SK-N-SH (cell line): ENCODE measurements at regions not wholly inside any gene's neighbourhood (a gene's known extent, or its start where the extent isn't known, plus 50 kb on each side); places are given as distances from the start of the nearest gene placed in this dataset.

Experiments used
- CTCF ChIA-PET: fragments of 300-600, 350-600 bp; formaldehyde crosslinking; extraction: SDS; loops from one replicate; lab custom pipeline; 2021; lab: Yijun Ruan, JAX
- POLR2A ChIA-PET: fragments of 350-600 bp; sonication (Branson Sonifier 250); formaldehyde crosslinking; extraction: SDS; loops from one replicate; lab custom pipeline; 2020; ENCODE audit warnings: antibody characterized with exemption, inconsistent platforms; lab: Yijun Ruan, JAX
- DNase-seq: peaks from one replicate; pipeline ENCODE4 v3.0.0; 2012
- H2AFZ ChIP-seq: fragments of 200-600 bp; sonication (generic); 2 replicates; pipeline ENCODE4 v1.8.1; 2016; ENCODE audit warnings: antibody characterized with exemption, mild to moderate bottlenecking, low read depth
- H3F3A ChIP-seq: fragments of 200-600 bp; sonication (generic); replicated peaks from 2 replicates; pipeline ENCODE3; 2016; ENCODE audit warnings: antibody characterized with exemption, mild to moderate bottlenecking; ENCODE audit not compliant: insufficient read depth
- H3K27ac ChIP-seq, 2 experiments: fragments of 200-500 bp in 1 of 2; fragments of 200-600 bp in 1 of 2; sonication (Bioruptor generic) in 1 of 2; sonication (generic), shearing (Covaris generic) in 1 of 2; 2 replicates each; pipeline versions ENCODE4 v1.5.1 to v1.6.1; 2014 to 2016; ENCODE audit warnings: low read depth in 2 of 2, inconsistent platforms in 1 of 2, low read length in 1 of 2, mild to moderate bottlenecking in 1 of 2, mixed read lengths in 1 of 2
- H3K27me3 ChIP-seq: fragments of 200-600 bp; sonication (generic), shearing (Covaris generic); 2 replicates; pipeline ENCODE4 v1.6.1; 2016; ENCODE audit warnings: mixed run types; ENCODE audit not compliant: insufficient read depth
- H3K36me3 ChIP-seq, 2 experiments: fragments of 200-500 bp in 1 of 2; fragments of 200-600 bp in 1 of 2; sonication (Bioruptor generic) in 1 of 2; sonication (generic) in 1 of 2; replicated peaks in 1 of 2; 2 replicates each; pipeline versions ENCODE3 to v1.5.1; 2014 to 2016; ENCODE audit warnings: low read length in 1 of 2, mild to moderate bottlenecking in 1 of 2; ENCODE audit not compliant: insufficient read depth in 2 of 2, control insufficient read depth in 1 of 2
- H3K4me1 ChIP-seq, 2 experiments: fragments of 200-500 bp in 1 of 2; fragments of 200-600 bp in 1 of 2; sonication (Bioruptor generic) in 1 of 2; sonication (generic), shearing (Covaris generic) in 1 of 2; 2 replicates each; pipeline versions ENCODE4 v1.5.1 to v1.6.1; 2014 to 2016; ENCODE audit warnings: low read depth in 1 of 2, low read length in 1 of 2, mixed run types in 1 of 2; ENCODE audit not compliant: insufficient read depth in 2 of 2, control insufficient read depth in 1 of 2
- H3K4me2 ChIP-seq: fragments of 200-600 bp; sonication (generic), shearing (Covaris generic); 2 replicates; pipeline ENCODE4 v1.6.1; 2017; ENCODE audit warnings: mixed run types
- H3K4me3 ChIP-seq, 2 experiments: fragments of 200-500 bp in 1 of 2; fragments of 200-600 bp in 1 of 2; sonication (Bioruptor generic) in 1 of 2; sonication (generic), shearing (Covaris generic) in 1 of 2; 2 replicates each; pipeline versions ENCODE4 v1.5.1 to v1.8.1; 2014 to 2016; ENCODE audit warnings: low read depth in 2 of 2, inconsistent platforms in 1 of 2, low read length in 1 of 2, mild to moderate bottlenecking in 1 of 2, mixed read lengths in 1 of 2, moderate library complexity in 1 of 2
- H3K79me2 ChIP-seq: fragments of 200-600 bp; sonication (generic); 2 replicates; pipeline ENCODE4 v1.8.1; 2017; ENCODE audit warnings: mild to moderate bottlenecking; ENCODE audit not compliant: insufficient read depth
- H3K9ac ChIP-seq: fragments of 200-600 bp; sonication (generic); 2 replicates; pipeline ENCODE4 v1.6.1; 2017; ENCODE audit warnings: mixed run types
- H3K9me2 ChIP-seq: fragments of 200-600 bp; sonication (generic); 2 replicates; pipeline ENCODE4 v1.6.1; 2017; ENCODE audit warnings: mixed run types
- H3K9me3 ChIP-seq: fragments of 200-600 bp; sonication (generic); 2 replicates; pipeline ENCODE4 v1.6.1; 2017; ENCODE audit warnings: mixed run types, mild to moderate bottlenecking, moderate library complexity
- H4K20me1 ChIP-seq: fragments of 200-600 bp; sonication (generic); 2 replicates; pipeline ENCODE4 v1.6.1; 2017; ENCODE audit warnings: mild to moderate bottlenecking, mixed run types; ENCODE audit not compliant: insufficient read depth
- ELF1 ChIP-seq: IDR thresholded peaks from 2 replicates; pipeline ENCODE4 v1.4.0; 2012
- EZH2phosphoT487 ChIP-seq: fragments of 200-600 bp; sonication (generic); IDR thresholded peaks from 2 replicates; pipeline ENCODE4 v1.6.1; 2017; ENCODE audit warnings: low read depth, mixed run types, mild to moderate bottlenecking, antibody characterized with exemption, moderate library complexity, borderline replicate concordance
- FOXM1 ChIP-seq: IDR thresholded peaks from 2 replicates; pipeline ENCODE4 v1.4.0; 2012; ENCODE audit warnings: low read depth, mild to moderate bottlenecking
- GATA2 ChIP-seq: sonication (generic); formaldehyde crosslinking; IDR thresholded peaks from 2 replicates; pipeline ENCODE4 v1.5.0; 2020; ENCODE audit warnings: mild to moderate bottlenecking, missing genetic modification reagents
- IRF3 ChIP-seq: fragments of 150-350 bp; IDR thresholded peaks from 2 replicates; pipeline ENCODE4 v1.6.1; 2016; ENCODE audit warnings: mild to moderate bottlenecking, low read depth, low read length
- MXI1 ChIP-seq: IDR thresholded peaks from 2 replicates; pipeline ENCODE4 v1.6.1; 2012; ENCODE audit warnings: mild to moderate bottlenecking, low read depth, low read length, improper control_type of control experiment
- NRF1 ChIP-seq: IDR thresholded peaks from 2 replicates; pipeline ENCODE4 v1.6.1; 2012; ENCODE audit warnings: low read depth, mild to moderate bottlenecking, low read length
- PBX3 ChIP-seq: IDR thresholded peaks from 2 replicates; pipeline ENCODE4; 2012
- RAD21 ChIP-seq: IDR thresholded peaks from 2 replicates; pipeline ENCODE4 v1.6.1; 2012; ENCODE audit warnings: mild to moderate bottlenecking, low read length
- RFX5 ChIP-seq: IDR thresholded peaks from 2 replicates; pipeline ENCODE4 v1.6.1; 2012; ENCODE audit warnings: mild to moderate bottlenecking, improper control_type of control experiment, low read length
- RXRA ChIP-seq: IDR thresholded peaks from 2 replicates; pipeline ENCODE4 v1.4.0; 2012; ENCODE audit warnings: low read depth, mild to moderate bottlenecking, borderline replicate concordance
- SMC3 ChIP-seq: IDR thresholded peaks from 2 replicates; pipeline ENCODE4 v1.6.1; 2012; ENCODE audit warnings: low read depth, low read length, improper control_type of control experiment
- TAF1 ChIP-seq: IDR thresholded peaks from 2 replicates; pipeline ENCODE4 v1.6.1; 2012; ENCODE audit warnings: low read depth, mild to moderate bottlenecking, low read length, moderate library complexity, borderline replicate concordance
- TEAD4 ChIP-seq: IDR thresholded peaks from 2 replicates; pipeline ENCODE4 v1.4.0; 2012; ENCODE audit warnings: mild to moderate bottlenecking, borderline replicate concordance; ENCODE audit not compliant: insufficient read depth
- USF1 ChIP-seq: IDR thresholded peaks from 2 replicates; pipeline ENCODE4 v1.4.0; 2012; ENCODE audit warnings: low read depth, borderline replicate concordance
- YY1 ChIP-seq: IDR thresholded peaks from 2 replicates; pipeline ENCODE4 v1.4.0; 2012; ENCODE audit warnings: low read depth, mild to moderate bottlenecking
- ZBTB33 ChIP-seq: IDR thresholded peaks from 2 replicates; pipeline ENCODE4 v1.4.0; 2012; ENCODE audit warnings: low read depth, borderline replicate concordance
- WGBS: methylation state at CpG from one replicate; pipeline ENCODE4 v1.1.6; 2017; ENCODE audit warnings: low lambda C conversion rate; 5-methylcytosine and 5-hydroxymethylcytosine counted together

- Histone ChIP-seq H3K4me1 (peaks cover 0 to 10% of the 10 kb centered on the region in 2 experiments; a peak in 2 of 4 replicates), H3K79me2 (no peaks in the 10 kb centered on the region), H3K36me3 (no peaks in the 10 kb centered on the region), H3K27me3 (no peaks in the 10 kb centered on the region), H2AFZ (no peak overlapping the region), H3K9ac (no peak overlapping the region)
- CTCF ChIA-PET: no interaction called here
- TF ChIP-seq EZH2phosphoT487 (no peak), ZBTB33 (no peak), MXI1 (no peak), PBX3 (no peak), NRF1 (no peak), SMC3 (no peak), TAF1 (no peak), USF1 (no peak), TEAD4 (no peak), IRF3 (no peak), RFX5 (no peak), YY1 (no peak), RXRA (no peak), RAD21 (no peak), ELF1 (no peak), FOXM1 (no peak), GATA2 (CRISPR knock-in tag) (no peak)
- TF ChIP-seq, all 33 proteins: peak for 0
- POLR2A ChIA-PET: no interaction called here
- Histone ChIP-seq H3K4me2 (no peak overlapping the region), H3K27ac (no peak overlapping the region), H3K9me3 (no peaks in the 10 kb centered on the region; the same call in 1 of the 2 replicates), H4K20me1 (no peaks in the 10 kb centered on the region), H3F3A (no peaks in the 10 kb centered on the region), H3K4me3 (no peak overlapping the region), H3K9me2 (no peaks in the 10 kb centered on the region)
- WGBS: no CpG with 5 or more reads among the region's 1 CpG
- no peak for DNase-seq
Observed at GRCh38 chr2:176477336-176477735, 208.1 kb downstream of the MTX2 start.
